Fibroblast of skin of left quadriceps (primary cell): ENCODE measurements at regions not wholly inside any gene's neighbourhood (a gene's known extent, or its start where the extent isn't known, plus 50 kb on each side); places are given as distances from the start of the nearest gene placed in this dataset.
"Not testable (repeated sequence)": the region's sequence is repeated elsewhere in the genome, so short reads cannot be mapped to it uniquely, and the experiment has no call there.

Experiments used
- DNase-seq, 2 experiments: peaks; one replicate each; pipeline ENCODE4 v3.0.0-alpha.2; 2013; ENCODE audit warnings: low read depth in 2 of 2

DNA sequence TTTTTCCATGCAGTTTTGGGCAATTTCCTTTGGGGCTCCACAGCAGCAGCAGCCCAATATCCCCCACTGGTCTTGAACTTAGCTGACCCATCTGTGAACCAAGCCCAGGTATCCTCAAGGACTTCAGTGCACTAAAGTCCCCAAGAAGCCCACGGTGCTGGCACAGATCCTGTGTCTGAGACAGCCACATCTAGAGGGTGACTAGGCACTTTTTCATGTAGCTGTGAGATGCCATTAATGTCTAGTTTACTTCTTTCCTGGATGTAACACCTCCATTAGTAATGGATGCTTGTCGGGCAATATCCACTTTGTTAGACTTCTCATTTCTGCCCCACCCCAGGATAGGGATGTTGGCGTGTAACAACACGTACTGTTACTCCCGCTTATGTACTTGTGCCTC is 117.9 kb downstream of the GPCPD1 start:
- DNase-seq = no peak

DNA sequence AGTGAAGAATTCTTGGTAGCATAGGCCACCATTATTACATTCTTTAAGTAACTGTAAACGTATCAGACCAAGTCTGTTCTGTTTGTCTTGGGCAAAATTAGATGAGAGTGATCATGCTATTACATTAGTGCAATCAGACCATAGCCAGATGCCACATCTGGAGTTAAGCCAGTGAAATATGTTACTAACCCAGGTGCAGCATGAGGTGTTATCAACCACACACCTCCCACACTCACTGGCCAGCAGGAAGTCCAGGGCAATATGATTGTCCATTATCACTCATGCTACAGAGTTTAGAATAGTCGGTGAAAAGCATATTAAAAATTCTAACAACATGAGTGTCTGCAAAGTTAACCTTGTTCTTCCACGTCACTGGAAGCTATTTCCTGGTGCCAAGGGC is 119.4 kb downstream of the GPCPD1 start:
- no peak for DNase-seq

DNA sequence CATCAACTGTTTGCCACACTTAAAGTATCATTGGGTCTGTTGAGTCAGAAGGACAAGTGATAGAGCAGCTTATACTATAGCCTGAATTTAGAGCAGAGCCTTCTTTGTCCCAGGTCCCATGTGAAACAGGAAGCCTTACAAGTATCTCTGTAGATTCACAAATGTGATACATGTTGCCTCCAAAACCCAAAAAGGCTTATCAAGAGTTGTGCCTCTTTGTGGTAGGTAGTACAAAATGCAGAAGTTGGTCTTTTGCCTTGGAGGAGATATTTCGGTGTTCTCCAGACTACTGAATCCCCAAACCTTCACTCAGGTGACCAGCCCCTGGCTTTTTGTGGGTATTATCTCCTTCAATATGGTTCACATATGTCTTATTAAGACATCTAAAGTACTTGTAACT is 121.2 kb downstream of the GPCPD1 start:
- DNase-seq = no peak

DNA sequence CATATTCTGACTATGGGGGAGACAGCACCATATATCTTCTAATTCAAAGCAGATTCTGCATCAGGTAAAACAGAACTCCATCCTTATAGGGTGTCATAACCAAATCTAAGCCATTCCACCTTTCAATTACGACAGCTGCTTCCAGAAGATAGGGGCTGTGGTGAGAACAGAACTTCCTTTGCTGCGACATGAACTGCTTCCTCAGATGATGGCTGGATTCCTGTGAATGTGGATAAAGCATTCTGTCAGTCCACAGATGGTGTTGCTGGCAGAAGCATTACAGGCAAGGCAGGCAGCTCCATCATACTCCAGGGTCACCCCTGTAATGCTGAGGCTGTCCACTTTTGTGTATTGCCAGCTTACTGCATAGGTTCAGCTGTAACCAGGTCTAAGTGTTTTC is 122.0 kb downstream of the GPCPD1 start:
- no peak for DNase-seq

DNA sequence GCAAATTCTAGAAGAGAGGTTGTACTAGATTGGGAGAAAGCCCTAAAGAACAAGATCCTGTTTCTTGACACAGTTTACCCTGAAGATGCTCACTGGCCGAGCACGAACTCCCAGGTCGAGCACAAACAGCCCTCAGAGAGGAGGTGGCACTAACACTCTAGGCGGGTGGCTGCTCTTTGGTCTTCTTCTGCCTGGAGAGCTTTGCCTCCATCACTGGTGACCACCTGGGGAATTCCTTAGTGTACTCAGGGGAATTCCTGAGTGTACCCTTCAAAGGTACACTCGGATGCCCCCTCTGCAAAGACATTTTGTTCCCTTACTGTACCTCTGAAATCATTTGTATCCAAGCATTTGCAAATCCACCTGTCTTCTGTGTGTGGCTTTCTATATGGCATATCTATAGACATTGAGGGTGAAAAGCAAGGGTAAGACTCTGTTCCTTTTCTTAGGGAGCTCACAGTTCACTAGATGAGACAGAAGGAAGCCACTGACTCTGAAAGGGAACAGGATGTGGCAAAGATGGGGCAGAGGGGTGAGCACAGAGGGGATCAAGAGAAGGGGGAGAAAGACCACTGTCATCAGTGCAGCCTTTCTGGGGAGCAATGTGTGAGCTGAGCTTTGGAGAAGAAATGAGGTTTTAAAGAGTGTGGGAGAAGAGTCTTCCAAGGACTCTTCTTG is 124.3 kb downstream of the GPCPD1 start:
- DNase-seq = no peak

DNA sequence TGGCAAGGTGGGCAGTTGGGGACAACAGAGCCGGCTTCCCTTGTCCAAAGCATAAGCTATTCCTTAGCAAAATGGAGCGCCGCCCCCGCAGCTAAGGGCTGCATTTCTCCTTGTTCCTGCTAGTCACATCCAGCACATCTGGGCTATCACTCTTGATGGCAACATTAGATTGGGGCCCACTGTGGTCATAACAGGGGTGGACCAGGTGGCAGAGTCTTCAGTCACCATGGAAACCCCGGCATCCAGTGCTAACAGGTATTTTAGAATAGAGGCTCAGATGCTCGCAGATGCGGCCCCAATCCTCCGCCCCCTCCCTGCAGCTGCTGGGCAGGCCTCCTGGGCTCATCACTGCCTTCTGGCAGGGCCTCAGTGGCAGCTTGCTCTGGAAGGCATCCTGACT is 125.9 kb downstream of the GPCPD1 start:
- DNase-seq = no peak

DNA sequence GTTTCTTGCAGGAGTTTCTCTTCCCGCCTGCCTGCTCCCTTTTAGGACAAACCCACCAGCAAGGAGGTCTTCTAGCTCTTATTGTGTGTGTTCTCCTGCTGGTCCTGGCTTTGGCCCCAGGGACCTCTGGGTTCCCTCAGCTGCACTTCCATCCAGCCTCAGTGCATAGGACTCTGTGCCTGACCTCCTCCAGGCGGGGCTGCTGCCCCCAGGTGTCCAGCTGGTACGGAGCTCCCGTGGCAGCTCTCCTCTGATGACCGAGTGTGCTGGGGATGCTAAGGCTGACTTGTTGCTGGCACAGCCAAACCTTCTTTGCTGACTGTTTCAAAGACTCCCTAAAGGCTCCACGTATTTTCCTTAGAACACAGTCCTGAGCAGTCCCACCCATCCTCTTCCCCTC is 126.5 kb downstream of the GPCPD1 start:
- no peak for DNase-seq

DNA sequence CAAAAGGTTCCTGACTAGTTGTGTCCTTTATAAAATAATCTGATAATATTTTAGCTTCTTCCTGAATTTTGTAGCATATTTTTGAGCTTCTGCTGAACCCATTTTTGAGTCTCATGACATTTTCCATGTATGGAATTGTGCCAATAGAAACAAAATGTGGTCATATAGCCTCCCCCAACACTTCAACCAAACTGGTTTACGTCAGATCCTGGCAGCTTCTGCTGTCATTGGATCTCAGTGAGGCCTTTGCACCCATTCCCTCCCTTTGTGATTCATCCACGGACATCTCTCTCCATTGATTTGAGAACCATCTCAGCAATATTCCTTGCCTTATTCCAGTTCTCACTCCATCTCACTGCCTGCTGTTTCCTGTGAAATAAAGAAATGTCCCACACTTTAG is 128.0 kb downstream of the GPCPD1 start:
- DNase-seq = no peak

DNA sequence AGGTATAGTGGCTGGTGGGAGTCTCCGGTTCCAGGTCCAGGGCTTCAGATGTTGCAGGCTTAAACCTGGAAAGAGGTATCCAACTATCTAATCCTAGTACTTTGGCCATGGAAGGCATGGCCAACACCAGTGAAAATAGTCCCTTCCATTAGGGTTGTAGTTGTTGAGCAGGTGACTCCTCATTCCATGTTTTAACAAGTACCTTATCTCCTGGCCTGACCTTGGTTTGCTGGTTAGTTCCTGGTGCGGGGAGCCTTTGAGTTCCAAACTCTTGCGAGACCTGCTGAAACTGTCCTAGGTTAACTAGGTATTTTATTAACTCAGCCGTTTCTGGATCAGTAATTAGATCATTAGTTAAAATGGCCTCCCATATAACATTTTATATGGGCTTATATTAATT is 128.9 kb downstream of the GPCPD1 start:
- no peak for DNase-seq

DNA sequence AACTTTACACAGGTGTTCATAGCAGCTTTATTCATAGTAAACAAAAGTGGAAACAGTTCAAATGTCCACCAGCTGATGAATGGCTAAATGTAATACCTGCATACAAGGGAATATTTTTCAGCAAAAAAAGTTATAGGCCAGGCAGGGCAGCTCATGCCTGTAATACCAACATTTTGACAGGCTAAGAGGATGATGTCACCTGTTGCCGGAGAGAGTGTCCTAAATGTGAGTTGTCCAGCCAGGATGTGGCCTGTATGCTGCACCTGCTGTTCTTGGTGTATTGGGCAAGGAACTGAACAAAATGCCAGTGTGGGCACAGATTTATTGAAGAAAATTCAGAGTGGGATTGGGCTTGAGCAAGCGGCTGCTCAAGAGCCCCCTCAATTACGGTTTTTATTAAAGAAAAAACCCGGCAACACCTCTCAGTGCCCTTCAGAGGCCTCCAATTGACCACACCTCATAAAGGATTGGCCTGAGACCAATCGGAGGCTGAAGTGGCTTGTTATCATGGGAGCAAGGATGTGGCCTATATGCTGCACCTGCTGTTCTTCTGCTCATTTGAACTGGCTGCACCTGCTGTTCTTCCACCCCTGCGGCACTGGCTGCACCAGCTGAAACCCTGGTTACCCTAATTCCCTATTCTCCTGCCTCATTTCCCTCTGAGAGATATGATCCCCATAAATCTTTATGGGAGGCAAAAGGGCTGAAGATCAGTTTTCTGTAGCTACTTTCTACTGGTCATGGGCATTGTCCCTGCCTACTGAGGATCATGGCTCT is 129.8 kb downstream of the GPCPD1 start:
- no peak for DNase-seq

DNA sequence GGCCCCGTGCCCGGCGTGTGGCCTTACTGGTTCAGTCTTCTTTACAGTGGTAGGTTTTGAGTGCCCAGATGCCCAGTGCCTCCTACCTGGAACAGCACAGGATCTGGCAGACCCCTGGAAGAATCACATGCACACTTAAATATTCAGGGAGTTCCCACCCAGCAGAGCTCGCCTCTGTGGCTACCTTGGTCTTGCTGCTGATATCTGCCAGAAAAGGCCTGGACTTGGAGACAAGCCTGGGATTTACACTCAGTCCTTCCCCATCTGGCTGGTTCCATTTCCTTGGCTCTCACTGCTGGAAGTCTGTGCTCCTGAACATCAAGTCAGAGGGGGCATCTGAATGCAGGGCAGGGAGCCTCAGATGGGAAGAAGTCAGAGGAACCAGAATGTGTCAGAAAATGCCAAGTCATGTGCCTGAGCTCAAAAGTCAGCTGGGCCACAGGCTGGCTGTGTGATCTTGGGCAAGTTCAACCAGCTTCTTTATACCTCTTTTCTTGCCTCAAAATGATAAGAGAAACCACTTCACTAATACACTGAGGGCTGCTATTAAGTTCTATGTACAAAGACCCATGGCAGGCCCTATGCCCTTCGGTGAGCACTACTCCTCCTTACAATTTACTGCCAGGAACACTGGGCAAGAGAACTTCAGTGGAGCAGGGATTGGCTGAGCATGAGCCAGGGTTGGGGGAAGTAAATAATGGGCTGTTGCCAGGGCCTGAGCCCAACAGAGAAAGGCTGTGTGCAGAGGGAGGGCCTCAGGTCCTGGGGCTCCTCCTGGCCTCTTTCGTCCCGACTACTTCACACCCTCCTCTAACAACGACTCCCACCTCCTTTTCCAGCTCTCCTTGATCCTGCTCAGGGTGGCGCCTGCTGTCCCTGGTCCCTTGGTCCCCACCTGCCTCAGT is 135.9 kb downstream of the GPCPD1 start:
- DNase-seq = no peak

DNA sequence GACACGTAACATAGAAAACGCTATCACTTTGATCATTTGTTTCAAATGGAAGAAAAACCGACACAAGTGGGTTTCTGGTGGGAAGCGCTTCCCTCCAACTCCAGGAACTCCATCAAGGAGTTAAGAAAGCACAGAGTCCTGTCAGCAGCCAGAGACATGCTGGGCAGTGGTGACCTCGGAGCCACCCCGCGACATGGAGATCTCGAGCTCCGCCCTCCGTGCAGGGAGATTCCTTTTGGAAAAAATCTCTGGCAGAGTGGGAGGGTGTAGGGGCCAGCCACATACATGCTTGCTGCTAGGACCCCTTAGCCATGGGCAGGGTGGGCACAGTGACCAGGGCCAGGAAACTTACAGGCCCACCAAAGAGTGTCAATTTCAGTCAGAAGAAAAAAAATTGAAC is 138.9 kb downstream of the GPCPD1 start:
- not testable (repeated sequence) for DNase-seq

DNA sequence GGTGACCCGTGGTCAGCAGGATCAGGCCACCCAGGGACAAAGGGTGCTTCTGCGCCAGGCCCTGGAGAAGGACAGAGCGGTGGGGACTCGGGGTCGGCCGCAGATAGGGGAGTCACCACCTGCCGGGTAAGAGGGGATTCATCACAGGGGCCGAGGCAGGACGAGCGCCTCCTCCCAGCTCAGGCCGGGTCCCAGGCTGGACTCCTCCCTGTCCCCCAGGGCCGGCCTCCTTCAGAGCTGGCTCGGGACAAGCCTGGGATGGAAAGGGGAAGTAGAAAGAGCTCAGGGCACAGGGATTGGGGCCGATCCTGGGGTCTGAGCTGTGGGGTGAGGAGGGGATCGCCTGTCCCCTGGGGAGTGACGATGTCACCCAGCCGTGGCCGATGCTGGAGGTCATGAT is 139.4 kb downstream of the GPCPD1 start:
- DNase-seq = no peak

DNA sequence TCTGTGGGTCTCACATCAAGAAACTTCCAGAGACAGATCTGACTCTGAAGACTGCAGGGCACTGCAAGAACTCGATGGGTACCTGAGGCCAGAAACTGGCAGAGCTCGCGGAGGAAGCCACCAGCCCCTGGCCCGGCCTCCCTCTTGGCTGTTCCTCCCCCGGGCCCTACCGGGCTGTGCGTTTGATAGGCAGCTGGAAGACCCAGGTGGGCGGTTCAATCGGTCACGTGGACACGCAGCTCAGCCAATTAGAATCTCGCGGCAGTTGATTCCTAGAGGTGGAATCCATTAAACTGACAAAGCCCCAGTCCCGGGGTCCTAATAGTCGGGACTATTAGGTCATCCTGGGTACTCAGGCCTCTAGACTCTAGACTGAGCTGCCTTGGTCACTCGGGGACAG is 139.9 kb downstream of the GPCPD1 start:
- no peak for DNase-seq

DNA sequence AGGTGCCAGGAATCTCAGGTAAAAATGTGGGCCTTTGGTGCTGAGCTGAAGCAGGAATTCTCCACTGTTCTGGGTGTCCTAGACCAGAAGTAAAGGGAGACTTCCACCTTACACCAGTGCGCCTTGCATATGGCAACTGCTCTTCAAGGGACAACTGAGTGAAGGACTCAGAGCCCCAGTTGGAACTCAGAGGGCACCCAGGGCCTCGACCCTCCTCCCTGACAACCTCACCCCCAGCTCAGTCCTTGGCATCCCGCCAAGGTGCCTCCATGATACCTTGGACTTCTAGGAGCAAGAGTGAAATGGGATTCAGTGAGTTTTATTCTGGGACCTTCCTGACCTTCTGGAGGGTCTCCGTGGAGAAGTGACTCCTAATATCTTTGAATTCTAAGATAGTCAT is 140.3 kb downstream of the GPCPD1 start:
- DNase-seq = no peak

DNA sequence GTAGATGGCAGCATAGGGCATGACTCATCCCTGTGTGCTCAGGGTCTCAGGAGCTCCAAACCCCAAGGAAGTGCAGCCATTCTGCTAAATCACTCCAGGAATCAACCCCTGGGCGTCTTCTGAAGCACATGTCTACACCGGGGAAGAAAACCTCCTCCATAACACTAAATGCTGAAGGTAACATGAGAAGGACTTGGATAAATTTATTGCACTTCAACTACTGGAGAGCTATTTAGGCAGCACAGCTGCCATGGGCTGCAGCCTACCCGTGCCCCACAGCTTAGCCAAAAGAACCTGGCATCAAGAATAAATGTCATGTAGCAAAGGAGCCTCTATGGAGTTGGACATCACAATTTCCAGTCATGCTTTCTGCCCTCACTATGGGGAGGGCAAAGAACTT is 141.7 kb downstream of the GPCPD1 start:
- no peak for DNase-seq

DNA sequence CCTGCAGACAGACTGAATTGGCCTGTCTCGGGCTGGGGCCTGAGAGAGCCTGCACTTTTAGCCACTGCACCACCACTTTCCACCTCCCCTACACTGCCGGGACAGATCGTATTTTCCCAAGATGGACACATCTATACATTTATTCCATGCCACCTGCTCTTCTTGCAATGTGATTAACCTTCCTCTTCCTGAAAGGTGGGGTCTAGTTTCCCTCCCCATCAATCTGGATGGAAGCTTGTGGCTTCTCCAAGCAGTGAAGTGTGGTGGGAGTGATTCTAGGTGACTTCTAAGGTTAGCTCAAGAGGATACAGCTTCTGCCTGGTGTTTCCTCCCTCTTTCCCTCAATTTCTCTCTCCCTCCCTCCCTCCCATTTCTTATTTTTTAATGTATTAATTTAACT is 143.7 kb downstream of the GPCPD1 start:
- DNase-seq = no peak

DNA sequence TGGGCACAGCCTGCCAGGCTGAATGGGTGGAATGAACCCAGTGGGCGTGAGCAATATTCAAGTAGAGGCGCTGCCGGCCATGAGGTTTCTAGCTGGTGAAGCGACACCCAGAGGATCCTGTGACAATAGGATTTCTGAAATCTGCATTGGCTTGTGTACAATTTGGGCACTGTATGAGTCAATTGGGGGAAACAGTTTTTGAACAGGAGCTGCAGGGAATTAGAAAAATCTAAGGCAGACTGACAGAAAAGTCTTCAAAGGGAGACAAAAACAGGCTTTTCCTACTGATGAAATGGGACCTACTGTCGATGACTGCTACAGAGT is 145.2 kb downstream of the GPCPD1 start:
- no peak for DNase-seq

DNA sequence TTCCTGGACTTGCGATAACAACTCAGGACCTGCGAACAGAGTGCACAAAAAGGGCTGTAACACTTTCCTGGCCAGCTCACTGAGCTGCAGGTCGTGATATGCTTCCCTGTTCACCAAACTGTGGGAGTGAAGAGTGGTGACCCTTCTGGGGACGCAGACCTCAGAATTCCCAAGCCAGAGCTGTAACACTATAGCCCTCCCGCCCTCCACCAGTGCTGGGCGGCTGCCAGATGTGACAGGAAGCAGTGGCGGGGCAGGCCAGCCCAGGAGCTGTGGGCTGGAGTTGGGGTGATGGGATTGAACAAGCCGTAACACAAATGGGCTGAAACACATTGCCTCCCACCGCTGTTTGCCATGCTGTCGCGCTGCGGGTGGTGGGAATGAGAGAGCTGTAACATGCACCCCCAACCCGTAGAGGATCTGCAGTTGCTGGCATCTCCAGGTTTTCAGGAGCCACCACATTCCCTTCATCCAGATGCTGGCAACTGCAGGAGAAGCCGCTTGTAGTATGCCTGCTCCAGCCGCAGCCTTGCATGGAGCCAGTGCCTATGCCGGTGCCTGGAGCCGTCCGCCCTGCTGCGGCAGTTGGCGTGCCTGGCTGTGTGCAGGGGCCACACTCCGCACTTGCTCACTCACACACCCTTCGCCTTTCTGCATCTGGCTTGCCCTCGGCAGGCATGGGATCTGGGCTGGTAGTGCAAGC is 145.8 kb downstream of the GPCPD1 start:
- no peak for DNase-seq

DNA sequence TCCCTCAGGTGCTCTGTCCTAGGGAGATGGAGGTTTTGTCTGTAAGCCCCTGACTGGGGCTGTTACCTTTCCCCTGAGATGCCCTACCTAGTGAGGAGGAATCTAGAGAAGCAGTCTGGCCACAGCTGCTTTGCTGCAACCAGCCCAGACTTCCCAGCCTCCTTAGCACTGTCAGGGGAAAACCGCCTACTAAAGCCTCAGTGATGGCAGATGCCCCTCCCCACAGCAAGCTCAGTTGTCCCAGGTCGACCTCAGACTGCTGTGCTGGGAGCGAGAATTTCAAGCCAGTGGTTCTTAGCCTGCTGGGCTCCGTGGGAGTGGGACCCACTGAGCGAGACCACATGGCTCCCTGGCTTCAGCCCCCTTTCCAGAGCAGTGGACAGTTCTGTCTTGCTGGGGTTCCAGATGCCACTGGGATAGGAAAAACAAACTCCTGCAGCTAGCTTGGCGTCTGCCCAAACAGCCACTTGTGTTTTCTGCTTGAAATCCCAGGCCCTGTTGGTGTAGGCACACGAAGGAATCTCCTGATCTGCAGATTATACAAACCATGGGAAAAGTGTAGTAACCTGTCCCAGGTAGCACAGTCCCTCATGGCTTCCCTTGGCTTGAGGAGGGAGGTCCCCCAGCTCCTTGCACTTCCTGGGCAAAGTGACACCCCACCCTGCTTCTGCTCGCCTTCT is 146.4 kb upstream of the PROKR2 start:
- no peak for DNase-seq

DNA sequence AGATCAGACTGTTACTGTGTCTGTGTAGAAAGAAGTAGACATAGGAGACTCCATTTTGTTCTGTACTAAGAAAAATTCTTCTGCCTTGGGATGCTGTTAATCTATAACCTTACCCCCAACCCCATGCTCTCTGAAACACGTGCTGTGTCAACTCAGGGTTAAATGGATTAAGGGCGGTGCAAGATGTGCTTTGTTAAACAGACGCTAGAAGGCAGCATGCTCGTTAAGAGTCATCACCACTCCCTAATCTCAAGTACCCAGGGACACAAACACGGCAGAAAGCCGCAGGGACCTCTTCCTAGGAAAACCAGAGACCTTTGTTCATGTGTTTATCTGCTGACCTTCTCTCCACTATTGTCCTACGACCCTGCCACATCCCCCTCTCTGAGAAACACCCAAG is 137.0 kb upstream of the PROKR2 start:
- not testable (repeated sequence) for DNase-seq

DNA sequence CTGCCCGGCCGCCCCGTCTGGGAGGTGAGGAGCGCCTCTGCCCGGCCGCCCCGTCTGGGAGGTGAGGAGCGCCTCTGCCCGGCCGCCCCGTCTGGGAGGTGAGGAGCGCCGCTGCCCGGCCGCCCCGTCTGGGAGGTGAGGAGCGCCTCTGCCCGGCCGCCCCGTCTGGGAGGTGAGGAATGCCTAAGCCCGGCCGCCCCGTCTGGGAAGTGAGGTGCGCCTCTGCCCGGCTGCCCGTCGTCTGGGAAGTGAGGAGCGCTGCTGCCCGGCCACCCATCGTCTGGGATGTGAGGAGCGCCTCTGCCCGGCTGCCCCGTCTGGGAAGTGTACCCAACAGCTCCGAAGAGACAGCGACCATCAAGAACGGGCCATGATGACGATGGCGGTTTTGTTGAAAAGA is 136.6 kb upstream of the PROKR2 start:
- not testable (repeated sequence) for DNase-seq
